ENCODE measurements at regions not wholly inside any gene's neighbourhood (a gene's known extent, or its start where the extent isn't known, plus 50 kb on each side); places are given as distances from the start of the nearest gene placed in this dataset.

DNA sequence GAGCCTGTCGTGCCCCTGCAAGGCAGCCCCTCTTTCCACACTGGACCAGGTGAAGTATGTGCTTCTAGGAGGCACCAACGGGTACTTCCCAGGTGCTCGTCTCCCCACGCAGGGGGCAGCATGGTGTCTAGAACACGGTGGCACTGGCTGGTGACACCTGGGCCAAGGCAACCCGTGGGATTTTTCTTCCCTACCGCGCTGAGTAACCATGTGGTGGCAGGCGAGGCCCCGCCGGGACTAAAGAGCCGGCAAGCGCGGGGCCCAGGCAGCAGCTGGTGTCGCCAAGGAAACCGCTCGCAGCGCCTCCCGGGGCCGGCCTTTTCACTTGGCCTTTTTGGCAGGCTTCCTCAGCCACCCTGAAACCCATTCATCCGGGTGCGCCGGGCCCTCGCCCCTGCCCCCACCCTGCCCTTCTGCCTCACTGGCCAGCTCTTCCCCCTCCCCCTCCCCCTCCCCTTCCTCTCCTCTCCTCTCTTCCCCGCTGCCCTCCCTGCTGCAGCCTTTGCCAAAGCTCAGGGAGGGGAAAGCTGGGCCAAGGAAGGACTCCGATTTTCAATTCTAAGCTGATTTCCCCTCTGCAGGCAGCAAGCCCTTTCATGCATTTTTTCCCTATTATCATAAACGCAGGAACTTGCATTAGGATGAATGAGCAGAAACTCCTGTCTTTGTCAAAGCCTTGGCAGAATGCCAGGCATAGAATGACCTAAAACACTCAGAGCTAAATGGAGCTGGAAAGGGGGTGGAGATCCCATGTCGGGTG is 81.2 kb downstream of the IRF2BPL start:
- ChIA-PET CTCF (interaction anchor here (0.6 to 1.5 kb wide), 4 partner anchors 34 to 121 kb away, joined by 3 to 4 read pairs (median 4); no protein-coding TSS in a partner anchor), POLR2A (interaction anchor here (1.4 kb wide), 3 partner anchors 9 to 81 kb away, joined by 4 to 9 read pairs (median 5); partner anchors contain the start of gene IRF2BPL)
- DNase-seq (ENCODE audit: extremely low spot score): peak; percentile 79
- TF ChIP-seq FOXK2 (IDR thresholded peaks at IDR 0.05) (no peak), L3MBTL2 (conservative IDR thresholded peaks at IDR 0.05) (peak; percentile 77)

DNA sequence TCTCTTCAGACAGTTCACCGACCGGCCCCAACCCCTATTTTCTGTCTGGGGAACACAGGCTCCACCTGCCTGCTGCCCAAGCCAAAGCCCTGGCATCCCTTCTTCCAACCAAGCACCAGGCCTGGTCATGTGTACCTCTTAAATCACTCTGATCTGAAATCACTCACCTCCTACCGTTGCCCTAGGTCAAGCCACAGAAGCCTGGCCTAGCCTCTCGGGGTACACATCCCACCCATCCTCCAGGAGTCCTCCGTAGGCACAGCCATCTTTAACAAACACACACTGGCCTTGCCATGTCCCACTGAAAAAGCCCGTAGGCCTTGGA is 81.8 kb downstream of the IRF2BPL start:
- ChIA-PET POLR2A (interaction anchor here (1.4 kb wide), 3 partner anchors 9 to 81 kb away, joined by 4 to 9 read pairs (median 5); partner anchors contain the start of gene IRF2BPL), CTCF (no interaction called here)
- DNase-seq (ENCODE audit: extremely low spot score): no peak
- TF ChIP-seq FOXM1 (IDR thresholded peaks at IDR 0.05; ENCODE audit: borderline replicate concordance) (no peak), SP1 (IDR thresholded peaks at IDR 0.05) (no peak), ELF4 (IDR thresholded peaks at IDR 0.05) (no peak), TARDBP (IDR thresholded peaks at IDR 0.05) (no peak), FOXA1 (IDR thresholded peaks at IDR 0.05) (no peak), NFRKB (IDR thresholded peaks at IDR 0.05) (no peak), BHLHE40 (IDR thresholded peaks at IDR 0.05; ENCODE audit: borderline replicate concordance) (no peak), LEF1 (IDR thresholded peaks at IDR 0.05; ENCODE audit: borderline replicate concordance) (no peak), HDGF (IDR thresholded peaks at IDR 0.05; ENCODE audit: borderline replicate concordance) (no peak), ZNF384 (IDR thresholded peaks at IDR 0.05) (no peak)

DNA sequence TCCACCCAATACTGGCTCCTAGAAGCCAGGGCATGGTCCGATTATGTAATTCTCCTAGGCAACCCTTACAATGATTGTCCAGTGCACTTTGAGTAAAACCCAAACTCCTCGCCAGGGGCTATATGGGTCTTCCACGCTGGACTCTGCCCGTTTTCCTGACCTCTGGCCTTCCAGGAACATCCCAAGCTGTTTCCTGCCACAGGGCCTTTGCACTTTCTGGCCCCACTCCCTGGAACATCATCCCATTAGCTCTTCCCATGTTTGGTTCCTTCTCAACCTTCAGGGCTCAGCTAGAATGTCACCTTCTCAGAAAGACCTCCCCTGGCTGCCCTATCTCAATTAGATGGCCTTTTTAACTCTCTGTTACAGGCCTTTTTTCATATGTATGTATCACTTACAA is 85.4 kb downstream of the IRF2BPL start:
- ChIA-PET CTCF (no interaction called here), POLR2A (interaction anchor here (1.1 to 2.6 kb wide), 2 partner anchors 11 to 13 kb away, joined by 3 to 8 read pairs; no protein-coding TSS in a partner anchor)
- TF ChIP-seq L3MBTL2 (conservative IDR thresholded peaks at IDR 0.05): no peak
- no peak for TF ChIP-seq HDGF (IDR thresholded peaks at IDR 0.05; ENCODE audit: borderline replicate concordance)
- TF ChIP-seq NFRKB (IDR thresholded peaks at IDR 0.05): no peak
- no peak for TF ChIP-seq FOXM1 (IDR thresholded peaks at IDR 0.05; ENCODE audit: borderline replicate concordance)
- no peak for TF ChIP-seq SUZ12 (IDR thresholded peaks at IDR 0.05)
- TF ChIP-seq FOXA1 (IDR thresholded peaks at IDR 0.05): no peak
- TF ChIP-seq LEF1 (IDR thresholded peaks at IDR 0.05; ENCODE audit: borderline replicate concordance): no peak
- TF ChIP-seq ZNF384 (IDR thresholded peaks at IDR 0.05): no peak
- TF ChIP-seq, protein P1, sequence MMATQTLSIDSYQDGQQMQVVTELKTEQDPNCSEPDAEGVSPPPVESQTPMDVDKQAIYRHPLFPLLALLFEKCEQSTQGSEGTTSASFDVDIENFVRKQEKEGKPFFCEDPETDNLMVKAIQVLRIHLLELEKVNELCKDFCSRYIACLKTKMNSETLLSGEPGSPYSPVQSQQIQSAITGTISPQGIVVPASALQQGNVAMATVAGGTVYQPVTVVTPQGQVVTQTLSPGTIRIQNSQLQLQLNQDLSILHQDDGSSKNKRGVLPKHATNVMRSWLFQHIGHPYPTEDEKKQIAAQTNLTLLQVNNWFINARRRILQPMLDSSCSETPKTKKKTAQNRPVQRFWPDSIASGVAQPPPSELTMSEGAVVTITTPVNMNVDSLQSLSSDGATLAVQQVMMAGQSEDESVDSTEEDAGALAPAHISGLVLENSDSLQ (IDR thresholded peaks at IDR 0.05): no peak
- TF ChIP-seq SP1 (IDR thresholded peaks at IDR 0.05): no peak
- no peak for TF ChIP-seq ARNT (IDR thresholded peaks at IDR 0.05)
- no peak for TF ChIP-seq ELF4 (IDR thresholded peaks at IDR 0.05)
- no peak for DNase-seq (ENCODE audit: extremely low spot score)

DNA sequence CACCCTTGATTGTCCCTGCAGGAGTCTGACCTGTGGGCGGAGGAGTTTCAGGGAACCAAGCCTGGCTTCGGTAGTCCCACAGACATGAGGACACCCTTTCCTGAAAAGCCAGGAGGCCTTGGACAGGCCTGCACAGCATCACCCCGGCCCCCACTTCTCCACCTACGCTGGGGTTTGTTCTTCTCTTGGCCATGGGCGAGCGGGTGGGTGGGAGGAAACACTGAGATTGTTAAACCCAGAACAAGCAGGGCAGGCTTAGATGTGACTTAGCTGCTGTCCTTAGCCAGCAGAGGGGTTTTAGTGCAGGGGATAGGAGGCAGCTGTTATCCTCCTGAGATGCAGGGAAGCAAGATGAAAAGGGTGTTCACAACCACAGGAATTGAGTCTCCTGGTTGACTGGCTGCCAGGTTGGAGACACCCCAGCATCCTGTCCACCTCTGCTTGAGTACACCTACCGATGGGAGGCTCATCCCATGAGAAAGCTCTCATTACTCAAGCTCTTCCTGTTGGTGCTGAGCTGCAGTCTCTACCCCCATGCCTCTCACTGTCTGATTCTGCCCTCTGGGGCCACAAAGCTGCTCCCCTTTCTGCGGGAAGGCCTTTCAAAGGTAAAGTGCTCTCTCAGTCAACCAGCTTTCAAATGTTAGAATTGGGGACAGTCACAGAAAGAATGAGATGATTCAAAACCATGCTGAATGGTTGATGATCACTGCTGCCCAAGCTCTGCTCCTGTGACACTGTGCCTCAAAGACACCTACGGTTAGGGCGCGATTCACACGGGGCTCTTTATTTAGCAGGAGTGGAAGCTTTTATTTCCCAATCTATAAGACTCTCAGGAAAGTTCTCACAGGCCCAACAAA is 86.3 kb downstream of the IRF2BPL start:
- TF ChIP-seq HDGF (IDR thresholded peaks at IDR 0.05; ENCODE audit: borderline replicate concordance): no peak
- no peak for DNase-seq (ENCODE audit: extremely low spot score)
- ChIA-PET POLR2A (interaction anchor here (1.1 to 2.6 kb wide), 2 partner anchors 12 to 14 kb away, joined by 3 to 8 read pairs; no protein-coding TSS in a partner anchor), CTCF (no interaction called here)

DNA sequence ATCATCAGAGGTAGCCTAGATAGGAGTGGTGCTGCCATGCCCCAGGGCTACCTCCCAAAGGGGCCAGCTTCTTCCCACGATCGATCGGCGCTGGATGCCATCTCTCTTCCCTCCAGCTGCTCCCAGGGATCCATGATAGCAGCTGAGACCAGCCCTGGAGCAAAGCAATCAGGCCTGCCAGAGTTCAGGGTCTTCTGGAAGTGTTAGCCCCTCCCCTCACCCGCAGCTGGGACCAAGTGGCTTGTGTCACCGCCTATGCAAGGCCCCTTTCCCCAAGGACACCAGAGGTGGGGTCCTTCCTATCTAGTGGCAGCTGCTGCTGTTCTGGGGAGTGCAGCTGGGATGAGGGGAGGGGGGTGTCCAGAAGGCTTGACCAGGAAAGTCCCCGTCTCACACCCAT is 87.0 kb downstream of the IRF2BPL start:
- TF ChIP-seq ELF4 (IDR thresholded peaks at IDR 0.05): no peak
- TF ChIP-seq, protein P1 (IDR thresholded peaks at IDR 0.05): no peak
- no peak for TF ChIP-seq FOXM1 (IDR thresholded peaks at IDR 0.05; ENCODE audit: borderline replicate concordance)
- no peak for TF ChIP-seq TARDBP (IDR thresholded peaks at IDR 0.05)
- ChIA-PET POLR2A (interaction anchor here (2.6 kb wide), 1 partner anchor 12 kb away, joined by 8 read pairs; no protein-coding TSS in a partner anchor), CTCF (no interaction called here)
- DNase-seq (ENCODE audit: extremely low spot score): no peak

DNA sequence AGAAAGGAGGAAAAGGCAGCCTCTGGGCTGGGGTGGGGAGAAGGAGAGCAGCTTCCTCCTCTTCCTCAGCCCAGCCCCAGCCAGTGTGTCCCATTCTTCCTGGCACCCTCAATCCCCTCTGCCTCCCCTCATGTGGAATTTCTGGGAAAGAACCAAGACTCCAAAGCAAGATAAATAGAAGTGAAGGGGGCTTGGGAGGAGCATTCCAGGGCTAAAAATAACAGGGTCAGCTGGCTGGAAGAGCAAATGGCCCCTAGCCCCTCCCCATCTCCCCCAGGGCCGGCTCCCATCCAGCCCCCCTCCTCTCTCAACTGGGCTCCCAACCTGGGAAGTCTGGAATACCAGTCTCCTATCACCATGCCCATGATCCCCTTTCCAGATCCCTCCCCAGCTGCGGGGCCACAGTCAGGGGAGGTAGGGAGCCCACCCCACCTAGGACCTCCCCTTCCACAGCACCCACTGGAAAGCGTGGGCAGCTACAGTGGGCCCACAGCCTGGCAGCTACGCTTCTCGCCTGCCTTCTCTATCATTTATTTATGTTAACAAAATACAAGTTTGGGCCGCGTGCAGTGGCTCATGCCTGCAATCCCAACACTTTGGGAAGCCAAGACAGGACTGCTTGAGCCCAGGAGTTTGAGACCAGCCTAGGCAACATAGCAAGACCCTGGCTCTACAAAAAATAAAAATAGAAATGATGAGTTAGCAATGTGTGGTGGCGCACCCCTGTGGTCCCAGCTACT is 88.3 kb downstream of the IRF2BPL start:
- no peak for TF ChIP-seq NFRKB (IDR thresholded peaks at IDR 0.05)
- no peak for TF ChIP-seq SUZ12 (IDR thresholded peaks at IDR 0.05)
- TF ChIP-seq FOXK2 (IDR thresholded peaks at IDR 0.05): no peak
- no peak for TF ChIP-seq LEF1 (IDR thresholded peaks at IDR 0.05; ENCODE audit: borderline replicate concordance)
- TF ChIP-seq, protein P1 (IDR thresholded peaks at IDR 0.05): no peak
- TF ChIP-seq FOXM1 (IDR thresholded peaks at IDR 0.05; ENCODE audit: borderline replicate concordance): no peak
- TF ChIP-seq CTBP1 (IDR thresholded peaks at IDR 0.05; ENCODE audit: borderline replicate concordance): no peak
- no peak for TF ChIP-seq BHLHE40 (IDR thresholded peaks at IDR 0.05; ENCODE audit: borderline replicate concordance)
- no peak for TF ChIP-seq ZNF384 (IDR thresholded peaks at IDR 0.05)
- no peak for TF ChIP-seq FOXA1 (IDR thresholded peaks at IDR 0.05)
- TF ChIP-seq L3MBTL2 (conservative IDR thresholded peaks at IDR 0.05): no peak
- no peak for TF ChIP-seq SP1 (IDR thresholded peaks at IDR 0.05)
- TF ChIP-seq ELF4 (IDR thresholded peaks at IDR 0.05): no peak
- no peak for TF ChIP-seq TARDBP (IDR thresholded peaks at IDR 0.05)
- no peak for TF ChIP-seq HDGF (IDR thresholded peaks at IDR 0.05; ENCODE audit: borderline replicate concordance)
- no peak for DNase-seq (ENCODE audit: extremely low spot score)
- ChIA-PET CTCF (interaction anchor here (0.7 kb wide), 1 partner anchor 20 kb away, joined by 5 read pairs; no protein-coding TSS in a partner anchor), POLR2A (no interaction called here)

Data from HEK293T (cell line).